Endothelial cell (in vitro differentiated cells): ENCODE measurements at regions not wholly inside any gene's neighbourhood (a gene's known extent, or its start where the extent isn't known, plus 50 kb on each side); places are given as distances from the start of the nearest gene placed in this dataset.

ENCODE experiments used
- DNase-seq: peaks from one replicate; pipeline ENCODE4 v3.0.0; 2021; ENCODE audit warnings: low spot score
- H3K27ac Mint-ChIP-seq: one replicate; pipeline ENCODE4 v1.8.0; 2021; ENCODE audit warnings: mixed read lengths, inconsistent platforms; ENCODE audit not compliant: unreplicated experiment
- H3K27me3 Mint-ChIP-seq: one replicate; pipeline ENCODE4 v1.8.0; 2021; ENCODE audit warnings: mild to moderate bottlenecking, moderate library complexity, mixed read lengths, inconsistent platforms; ENCODE audit not compliant: unreplicated experiment
- H3K36me3 Mint-ChIP-seq: one replicate; pipeline ENCODE4 v1.8.0; 2021; ENCODE audit warnings: mild to moderate bottlenecking, low read depth, mixed read lengths, inconsistent platforms; ENCODE audit not compliant: unreplicated experiment
- H3K4me1 Mint-ChIP-seq: one replicate; pipeline ENCODE4 v1.8.0; 2021; ENCODE audit warnings: mild to moderate bottlenecking, mixed read lengths, inconsistent platforms; ENCODE audit not compliant: unreplicated experiment
- H3K4me3 Mint-ChIP-seq: one replicate; pipeline ENCODE4 v1.8.0; 2021; ENCODE audit warnings: mild to moderate bottlenecking, mixed read lengths, inconsistent platforms; ENCODE audit not compliant: unreplicated experiment
- H3K9me3 Mint-ChIP-seq: one replicate; pipeline ENCODE4 v1.8.0; 2021; ENCODE audit warnings: mixed read lengths, inconsistent platforms; ENCODE audit not compliant: unreplicated experiment
- TF ChIP-seq, protein P1 (sequence below): fragments of 200-600 bp; sonication (generic); IDR thresholded peaks from one replicate; pipeline ENCODE4 v1.5.0; 2021; ENCODE audit warnings: antibody characterized with exemption; ENCODE audit not compliant: unreplicated experiment

DNA sequence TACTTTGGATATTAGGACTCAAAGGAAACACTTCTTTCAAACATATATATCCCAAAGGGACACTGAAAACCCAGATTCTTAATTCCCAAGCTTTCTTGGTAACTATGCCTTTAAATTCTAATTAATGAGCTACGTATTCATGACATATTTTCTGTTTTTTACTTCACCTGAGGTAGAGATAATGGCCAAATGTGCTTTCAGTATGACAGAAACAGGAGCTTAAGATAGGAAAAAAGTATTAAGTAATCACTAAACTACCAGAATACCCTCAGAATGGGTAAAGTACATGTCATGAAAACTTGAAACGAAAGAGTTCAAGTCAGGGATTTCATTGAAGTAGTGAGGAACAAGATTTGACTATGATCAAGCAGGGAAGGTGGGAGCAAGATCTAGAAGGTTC, 478.5 kb downstream of the AGTPBP1 start:
- Mint-ChIP-seq H3K9me3 (no peaks in the 10 kb centered on the region), H3K36me3 (no peaks in the 10 kb centered on the region), H3K27me3 (no peaks in the 10 kb centered on the region), H3K4me3 (no peak overlapping the region), H3K27ac (no peak overlapping the region), H3K4me1 (peaks cover 16% of the 10 kb centered on the region)
- no peak for DNase-seq
- TF ChIP-seq, protein P1, sequence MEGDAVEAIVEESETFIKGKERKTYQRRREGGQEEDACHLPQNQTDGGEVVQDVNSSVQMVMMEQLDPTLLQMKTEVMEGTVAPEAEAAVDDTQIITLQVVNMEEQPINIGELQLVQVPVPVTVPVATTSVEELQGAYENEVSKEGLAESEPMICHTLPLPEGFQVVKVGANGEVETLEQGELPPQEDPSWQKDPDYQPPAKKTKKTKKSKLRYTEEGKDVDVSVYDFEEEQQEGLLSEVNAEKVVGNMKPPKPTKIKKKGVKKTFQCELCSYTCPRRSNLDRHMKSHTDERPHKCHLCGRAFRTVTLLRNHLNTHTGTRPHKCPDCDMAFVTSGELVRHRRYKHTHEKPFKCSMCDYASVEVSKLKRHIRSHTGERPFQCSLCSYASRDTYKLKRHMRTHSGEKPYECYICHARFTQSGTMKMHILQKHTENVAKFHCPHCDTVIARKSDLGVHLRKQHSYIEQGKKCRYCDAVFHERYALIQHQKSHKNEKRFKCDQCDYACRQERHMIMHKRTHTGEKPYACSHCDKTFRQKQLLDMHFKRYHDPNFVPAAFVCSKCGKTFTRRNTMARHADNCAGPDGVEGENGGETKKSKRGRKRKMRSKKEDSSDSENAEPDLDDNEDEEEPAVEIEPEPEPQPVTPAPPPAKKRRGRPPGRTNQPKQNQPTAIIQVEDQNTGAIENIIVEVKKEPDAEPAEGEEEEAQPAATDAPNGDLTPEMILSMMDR = no peak

DNA sequence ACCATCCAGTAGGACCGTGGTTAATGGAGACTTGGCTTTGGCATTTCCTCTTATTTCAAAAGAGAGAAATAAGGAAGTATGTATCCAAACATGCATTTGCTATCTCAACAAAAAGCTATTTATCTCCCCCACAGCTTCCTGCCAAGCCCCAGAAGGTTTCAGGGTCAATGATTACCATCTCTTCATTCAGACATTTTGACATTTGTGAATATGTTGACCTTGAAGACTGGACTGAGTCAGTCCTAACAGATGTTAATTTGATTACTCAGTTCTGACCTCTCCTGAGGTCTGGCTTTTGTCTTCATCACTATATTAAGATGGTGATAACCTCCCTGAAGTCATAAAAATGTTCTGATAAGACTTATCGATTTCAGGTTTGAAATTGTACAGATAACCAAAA, 479.4 kb downstream of the AGTPBP1 start:
- no peaks in the 10 kb centered on the region for H3K36me3 Mint-ChIP-seq
- H3K27me3 Mint-ChIP-seq = no peaks in the 10 kb centered on the region
- no peak overlapping the region for H3K4me3 Mint-ChIP-seq
- TF ChIP-seq, protein P1 = no peak
- no peak overlapping the region for H3K27ac Mint-ChIP-seq
- no peaks in the 10 kb centered on the region for H3K9me3 Mint-ChIP-seq
- peaks cover 14% of the 10 kb centered on the region for H3K4me1 Mint-ChIP-seq
- no peak for DNase-seq

DNA sequence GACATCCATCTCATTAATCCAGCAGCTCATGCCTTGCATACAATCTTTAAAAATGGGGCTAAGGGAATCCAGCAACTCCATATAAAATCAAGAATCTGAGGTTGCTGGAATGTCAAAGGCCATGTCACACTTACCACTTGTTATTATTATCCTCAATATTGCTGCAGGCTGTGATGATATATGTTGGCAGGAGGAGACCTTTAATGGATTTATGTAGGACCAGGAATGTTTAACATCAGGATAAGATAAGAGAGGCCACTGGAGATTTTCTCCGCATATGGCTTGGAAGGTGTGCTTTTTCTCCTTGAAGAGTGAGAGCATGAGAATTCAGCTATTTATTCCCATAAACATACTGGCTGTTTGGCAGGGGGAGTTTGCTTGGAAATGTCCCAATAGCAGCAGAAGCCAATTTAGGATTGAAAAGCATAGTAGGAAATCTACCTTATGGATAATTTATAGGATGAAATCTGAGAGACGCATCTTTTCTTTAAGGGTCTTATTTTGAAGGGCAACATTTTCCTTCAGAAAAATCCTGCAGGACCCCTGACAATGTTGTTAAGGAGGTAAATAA, 481.4 kb downstream of the AGTPBP1 start:
- no peak for DNase-seq
- Mint-ChIP-seq H3K9me3 (no peaks in the 10 kb centered on the region), H3K27ac (no peak overlapping the region)

DNA sequence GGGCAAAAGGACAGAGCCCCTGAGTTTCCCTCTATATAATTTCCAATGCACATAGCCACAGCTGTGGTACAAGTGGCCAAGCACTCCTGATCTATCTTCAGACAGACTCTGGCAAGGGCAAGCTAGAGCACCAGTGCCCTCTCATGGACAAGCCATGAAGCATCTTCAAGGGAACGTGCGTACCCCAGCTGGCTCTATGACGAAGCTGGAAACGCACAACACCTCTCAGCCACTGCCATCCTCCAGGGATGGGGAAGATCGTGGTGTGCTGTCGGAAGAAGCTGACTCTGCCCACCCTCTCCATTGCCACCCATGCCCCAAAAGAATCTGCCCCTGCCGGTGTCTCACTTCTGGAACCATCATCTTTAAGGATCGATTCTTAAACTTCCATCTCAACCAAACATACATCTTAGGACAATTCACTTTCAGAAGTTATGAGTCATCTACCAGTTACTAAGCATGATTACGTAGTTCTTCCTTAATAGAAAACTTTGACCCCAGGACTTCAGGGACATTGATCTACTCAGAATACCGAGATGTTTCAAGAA, 482.9 kb downstream of the AGTPBP1 start:
- H3K27me3 Mint-ChIP-seq = no peaks in the 10 kb centered on the region
- H3K4me1 Mint-ChIP-seq = peaks cover 14% of the 10 kb centered on the region
- H3K9me3 Mint-ChIP-seq = no peaks in the 10 kb centered on the region
- H3K4me3 Mint-ChIP-seq = no peak overlapping the region
- no peaks in the 10 kb centered on the region for H3K36me3 Mint-ChIP-seq
- DNase-seq = peak; percentile 76
- TF ChIP-seq, protein P1 = peak; percentile 47
- no peak overlapping the region for H3K27ac Mint-ChIP-seq

More for the DNA sequence above, 481.4 kb downstream of the AGTPBP1 start:
- TF ChIP-seq, protein P1 = no peak
- Mint-ChIP-seq H3K4me3 (no peak overlapping the region), H3K36me3 (no peaks in the 10 kb centered on the region), H3K4me1 (peaks cover 14% of the 10 kb centered on the region), H3K27me3 (no peaks in the 10 kb centered on the region)

DNA sequence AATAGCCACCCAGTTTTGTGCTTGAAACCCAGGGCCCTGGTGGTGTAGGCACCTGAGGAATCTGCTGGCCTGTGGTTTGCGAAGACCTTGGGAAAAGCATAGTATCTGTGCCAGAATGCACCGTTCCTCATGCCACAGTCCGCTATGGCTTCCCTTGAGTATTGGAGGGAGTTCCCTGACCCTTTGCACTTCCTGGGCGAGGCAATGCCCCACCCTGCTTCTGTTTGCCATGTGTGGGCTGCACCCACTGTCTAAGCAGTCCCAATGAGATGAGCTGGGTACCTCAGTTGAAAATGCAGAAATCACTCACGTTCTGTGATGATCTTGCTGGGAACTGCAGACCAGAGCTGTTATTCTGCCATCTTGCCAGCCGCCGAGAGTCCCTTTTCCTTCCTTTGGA, 483.5 kb downstream of the AGTPBP1 start:
- no peaks in the 10 kb centered on the region for H3K36me3 Mint-ChIP-seq
- no peak overlapping the region for H3K27ac Mint-ChIP-seq
- H3K9me3 Mint-ChIP-seq = no peaks in the 10 kb centered on the region
- no peak overlapping the region for H3K4me3 Mint-ChIP-seq
- DNase-seq = no peak
- no peaks in the 10 kb centered on the region for H3K27me3 Mint-ChIP-seq
- TF ChIP-seq, protein P1 = no peak
- H3K4me1 Mint-ChIP-seq = peaks cover 14% of the 10 kb centered on the region
